Keratinocyte (primary cell): ENCODE measurements at regions not wholly inside any gene's neighbourhood (a gene's known extent, or its start where the extent isn't known, plus 50 kb on each side); places are given as distances from the start of the nearest gene placed in this dataset.
"Not testable (repeated sequence)": the region's sequence is repeated elsewhere in the genome, so short reads cannot be mapped to it uniquely, and the experiment has no call there.

Source experiments
- EZH2 ChIP-seq: IDR thresholded peaks from one replicate; pipeline ENCODE4 v1.6.1; 2012; ENCODE audit warnings: inconsistent platforms, mild to moderate bottlenecking, low read length, moderate library complexity
- TF ChIP-seq, protein P1 (sequence below), 3 experiments: IDR thresholded peaks in 1 of 3; conservative IDR thresholded peaks in 1 of 3; optimal IDR thresholded peaks in 1 of 3; 2 replicates in 2 of 3; 3 replicates in 1 of 3; pipeline versions ENCODE3 to v1.5.1; 2011; ENCODE audit warnings: low read length in 3 of 3, mild to moderate bottlenecking in 3 of 3, moderate library complexity in 2 of 3, control low read depth in 1 of 3, inconsistent platforms in 1 of 3; ENCODE audit not compliant: insufficient read depth in 2 of 3; ENCODE audit errors: extremely low read depth in 1 of 3

DNA sequence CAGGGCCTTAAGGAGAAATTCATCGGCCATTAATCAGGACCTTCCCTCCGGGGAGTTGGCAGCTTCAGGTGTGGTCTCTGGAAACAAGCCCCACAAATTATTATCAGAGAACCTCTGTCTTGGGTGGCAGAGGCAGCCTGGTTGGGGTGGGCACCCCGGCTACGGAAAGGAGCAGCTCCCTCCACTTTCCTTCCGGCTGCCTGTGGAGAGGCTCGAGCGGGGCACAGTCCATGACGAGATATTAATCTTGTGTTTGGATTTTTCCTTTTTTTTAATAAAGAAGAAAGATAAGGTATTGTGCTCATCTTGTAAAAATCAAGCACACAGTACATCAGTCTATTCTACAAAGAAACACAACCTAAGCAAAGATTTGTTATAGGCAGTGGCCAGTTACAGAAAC lies 98.2 kb downstream of the OR4F16 start:
- not testable (repeated sequence) for TF ChIP-seq EZH2
- TF ChIP-seq, protein P1, sequence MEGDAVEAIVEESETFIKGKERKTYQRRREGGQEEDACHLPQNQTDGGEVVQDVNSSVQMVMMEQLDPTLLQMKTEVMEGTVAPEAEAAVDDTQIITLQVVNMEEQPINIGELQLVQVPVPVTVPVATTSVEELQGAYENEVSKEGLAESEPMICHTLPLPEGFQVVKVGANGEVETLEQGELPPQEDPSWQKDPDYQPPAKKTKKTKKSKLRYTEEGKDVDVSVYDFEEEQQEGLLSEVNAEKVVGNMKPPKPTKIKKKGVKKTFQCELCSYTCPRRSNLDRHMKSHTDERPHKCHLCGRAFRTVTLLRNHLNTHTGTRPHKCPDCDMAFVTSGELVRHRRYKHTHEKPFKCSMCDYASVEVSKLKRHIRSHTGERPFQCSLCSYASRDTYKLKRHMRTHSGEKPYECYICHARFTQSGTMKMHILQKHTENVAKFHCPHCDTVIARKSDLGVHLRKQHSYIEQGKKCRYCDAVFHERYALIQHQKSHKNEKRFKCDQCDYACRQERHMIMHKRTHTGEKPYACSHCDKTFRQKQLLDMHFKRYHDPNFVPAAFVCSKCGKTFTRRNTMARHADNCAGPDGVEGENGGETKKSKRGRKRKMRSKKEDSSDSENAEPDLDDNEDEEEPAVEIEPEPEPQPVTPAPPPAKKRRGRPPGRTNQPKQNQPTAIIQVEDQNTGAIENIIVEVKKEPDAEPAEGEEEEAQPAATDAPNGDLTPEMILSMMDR (optimal IDR thresholded peaks at IDR 0.05 in 1 of 3, IDR thresholded peaks at IDR 0.05 in 1 of 3, conservative IDR thresholded peaks at IDR 0.05 in 1 of 3; ENCODE audit: extremely low read depth in 1 of 3, insufficient read depth in 2 of 3, low read length in 3 of 3), result not testable (repeated sequence)
